Ishikawa (cell line): ENCODE measurements at regions not wholly inside any gene's neighbourhood (a gene's known extent, or its start where the extent isn't known, plus 50 kb on each side); places are given as distances from the start of the nearest gene placed in this dataset.

ENCODE experiments used
- CEBPB ChIP-seq: IDR thresholded peaks from 2 replicates; pipeline ENCODE4 v1.6.1; 2012
- CREB1 ChIP-seq: IDR thresholded peaks from 2 replicates; pipeline ENCODE4 v1.6.1; 2012; ENCODE audit warnings: low read depth
- EGR1 ChIP-seq: IDR thresholded peaks from 2 replicates; pipeline ENCODE4 v1.6.1; 2012
- EP300 ChIP-seq: IDR thresholded peaks from 2 replicates; pipeline ENCODE4 v1.6.1; 2012; ENCODE audit warnings: borderline replicate concordance
- FOXM1 ChIP-seq: IDR thresholded peaks from 2 replicates; pipeline ENCODE4 v1.6.1; 2012; ENCODE audit warnings: low read depth, borderline replicate concordance
- NFIC ChIP-seq: IDR thresholded peaks from 2 replicates; pipeline ENCODE4 v1.6.1; 2012
- RAD21 ChIP-seq: IDR thresholded peaks from 2 replicates; pipeline ENCODE4 v1.6.1; 2012; ENCODE audit warnings: low read depth
- TAF1 ChIP-seq: IDR thresholded peaks from 2 replicates; pipeline ENCODE4 v1.6.1; 2012; ENCODE audit warnings: low read depth, mild to moderate bottlenecking
- TEAD4 ChIP-seq: IDR thresholded peaks from 2 replicates; pipeline ENCODE4 v1.6.1; 2012
- TF ChIP-seq, protein P1 (sequence below): IDR thresholded peaks from 2 replicates; pipeline ENCODE4 v1.6.1; 2012; ENCODE audit warnings: low read depth, mild to moderate bottlenecking
- TF ChIP-seq, protein P2 (sequence below): IDR thresholded peaks from 2 replicates; pipeline ENCODE4 v1.6.1; 2012
- TF ChIP-seq, protein P3 (sequence below): IDR thresholded peaks from 2 replicates; pipeline ENCODE4 v1.6.1; 2012

GRCh38 chr13:79830945-79831344 lies 350.0 kb downstream of the NDFIP2 start:
- TF ChIP-seq, protein P1, sequence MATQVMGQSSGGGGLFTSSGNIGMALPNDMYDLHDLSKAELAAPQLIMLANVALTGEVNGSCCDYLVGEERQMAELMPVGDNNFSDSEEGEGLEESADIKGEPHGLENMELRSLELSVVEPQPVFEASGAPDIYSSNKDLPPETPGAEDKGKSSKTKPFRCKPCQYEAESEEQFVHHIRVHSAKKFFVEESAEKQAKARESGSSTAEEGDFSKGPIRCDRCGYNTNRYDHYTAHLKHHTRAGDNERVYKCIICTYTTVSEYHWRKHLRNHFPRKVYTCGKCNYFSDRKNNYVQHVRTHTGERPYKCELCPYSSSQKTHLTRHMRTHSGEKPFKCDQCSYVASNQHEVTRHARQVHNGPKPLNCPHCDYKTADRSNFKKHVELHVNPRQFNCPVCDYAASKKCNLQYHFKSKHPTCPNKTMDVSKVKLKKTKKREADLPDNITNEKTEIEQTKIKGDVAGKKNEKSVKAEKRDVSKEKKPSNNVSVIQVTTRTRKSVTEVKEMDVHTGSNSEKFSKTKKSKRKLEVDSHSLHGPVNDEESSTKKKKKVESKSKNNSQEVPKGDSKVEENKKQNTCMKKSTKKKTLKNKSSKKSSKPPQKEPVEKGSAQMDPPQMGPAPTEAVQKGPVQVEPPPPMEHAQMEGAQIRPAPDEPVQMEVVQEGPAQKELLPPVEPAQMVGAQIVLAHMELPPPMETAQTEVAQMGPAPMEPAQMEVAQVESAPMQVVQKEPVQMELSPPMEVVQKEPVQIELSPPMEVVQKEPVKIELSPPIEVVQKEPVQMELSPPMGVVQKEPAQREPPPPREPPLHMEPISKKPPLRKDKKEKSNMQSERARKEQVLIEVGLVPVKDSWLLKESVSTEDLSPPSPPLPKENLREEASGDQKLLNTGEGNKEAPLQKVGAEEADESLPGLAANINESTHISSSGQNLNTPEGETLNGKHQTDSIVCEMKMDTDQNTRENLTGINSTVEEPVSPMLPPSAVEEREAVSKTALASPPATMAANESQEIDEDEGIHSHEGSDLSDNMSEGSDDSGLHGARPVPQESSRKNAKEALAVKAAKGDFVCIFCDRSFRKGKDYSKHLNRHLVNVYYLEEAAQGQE, result no peak
- no peak for TF ChIP-seq TEAD4
- TF ChIP-seq CREB1, result no peak
- no peak for TF ChIP-seq EP300
- TF ChIP-seq, protein P2, sequence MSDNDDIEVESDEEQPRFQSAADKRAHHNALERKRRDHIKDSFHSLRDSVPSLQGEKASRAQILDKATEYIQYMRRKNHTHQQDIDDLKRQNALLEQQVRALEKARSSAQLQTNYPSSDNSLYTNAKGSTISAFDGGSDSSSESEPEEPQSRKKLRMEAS, result no peak
- no peak for TF ChIP-seq TAF1
- no peak for TF ChIP-seq RAD21
- TF ChIP-seq NFIC, result no peak
- no peak for TF ChIP-seq EGR1
- TF ChIP-seq FOXM1, result no peak
- TF ChIP-seq, protein P3, sequence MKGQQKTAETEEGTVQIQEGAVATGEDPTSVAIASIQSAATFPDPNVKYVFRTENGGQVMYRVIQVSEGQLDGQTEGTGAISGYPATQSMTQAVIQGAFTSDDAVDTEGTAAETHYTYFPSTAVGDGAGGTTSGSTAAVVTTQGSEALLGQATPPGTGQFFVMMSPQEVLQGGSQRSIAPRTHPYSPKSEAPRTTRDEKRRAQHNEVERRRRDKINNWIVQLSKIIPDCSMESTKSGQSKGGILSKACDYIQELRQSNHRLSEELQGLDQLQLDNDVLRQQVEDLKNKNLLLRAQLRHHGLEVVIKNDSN, result no peak
- no peak for TF ChIP-seq CEBPB
